NB4 (cell line): ENCODE measurements at regions not wholly inside any gene's neighbourhood (a gene's known extent, or its start where the extent isn't known, plus 50 kb on each side); places are given as distances from the start of the nearest gene placed in this dataset.

ENCODE experiments used
- DNase-seq: peaks from one replicate; pipeline ENCODE4 v3.0.0; 2010; ENCODE audit warnings: low read depth
- H3K4me3 ChIP-seq: one replicate; pipeline ENCODE4 v1.5.1; 2011; ENCODE audit warnings: mild to moderate bottlenecking, low read depth, low read length, moderate library complexity
- CTCF ChIP-seq: IDR thresholded peaks from one replicate; pipeline ENCODE4 v1.5.1; 2012; ENCODE audit warnings: low read depth, low read length
- MAX ChIP-seq: IDR thresholded peaks from 2 replicates; pipeline ENCODE4 v1.6.1; 2011; ENCODE audit warnings: low read depth, low read length
- MYC ChIP-seq: IDR thresholded peaks from 2 replicates; pipeline ENCODE4 v1.6.1; 2011; ENCODE audit warnings: low read depth, low read length
- POLR2A ChIP-seq: IDR thresholded peaks from 2 replicates; pipeline ENCODE4 v1.6.1; 2011; ENCODE audit warnings: mild to moderate bottlenecking; ENCODE audit not compliant: insufficient read length; ENCODE audit errors: extremely low read depth

GRCh38 chr6:8881663-8882062 lies 446.3 kb upstream of the SLC35B3 start:
- no peak overlapping the region for H3K4me3 ChIP-seq
- DNase-seq: peak; percentile 86
- TF ChIP-seq MAX (peak; percentile 75), POLR2A (no peak), CTCF (no peak), MYC (peak; percentile 91)

GRCh38 chr6:8879334-8879733 lies 444.0 kb upstream of the SLC35B3 start:
- H3K4me3 ChIP-seq: no peak overlapping the region
- TF ChIP-seq CTCF: no peak
- no peak for TF ChIP-seq MAX
- no peak for TF ChIP-seq MYC
- TF ChIP-seq POLR2A: no peak
- DNase-seq: peak; percentile 17

GRCh38 chr6:8875986-8876385 lies 440.6 kb upstream of the SLC35B3 start:
- H3K4me3 ChIP-seq: no peak overlapping the region
- DNase-seq: peak; percentile 83
- TF ChIP-seq MAX (no peak), POLR2A (no peak), MYC (no peak), CTCF (no peak)

GRCh38 chr6:8872589-8872988 lies 437.2 kb upstream of the SLC35B3 start:
- no peak overlapping the region for H3K4me3 ChIP-seq
- DNase-seq: no peak
- TF ChIP-seq MYC (no peak), POLR2A (no peak), CTCF (no peak), MAX (no peak)

- no peak for DNase-seq
- TF ChIP-seq MAX (no peak), POLR2A (no peak), CTCF (no peak), MYC (no peak)
- H3K4me3 ChIP-seq: no peak overlapping the region
These were observed 430.1 kb upstream of the SLC35B3 start for GRCh38 chr6:8865451-8865850.

- no peak overlapping the region for H3K4me3 ChIP-seq
- no peak for TF ChIP-seq POLR2A
- TF ChIP-seq MYC: no peak
- no peak for TF ChIP-seq MAX
- no peak for TF ChIP-seq CTCF
- no peak for DNase-seq
These were observed 425.3 kb upstream of the SLC35B3 start for GRCh38 chr6:8860671-8861070.
